ENCODE measurements at regions not wholly inside any gene's neighbourhood (a gene's known extent, or its start where the extent isn't known, plus 50 kb on each side); places are given as distances from the start of the nearest gene placed in this dataset.

DNA sequence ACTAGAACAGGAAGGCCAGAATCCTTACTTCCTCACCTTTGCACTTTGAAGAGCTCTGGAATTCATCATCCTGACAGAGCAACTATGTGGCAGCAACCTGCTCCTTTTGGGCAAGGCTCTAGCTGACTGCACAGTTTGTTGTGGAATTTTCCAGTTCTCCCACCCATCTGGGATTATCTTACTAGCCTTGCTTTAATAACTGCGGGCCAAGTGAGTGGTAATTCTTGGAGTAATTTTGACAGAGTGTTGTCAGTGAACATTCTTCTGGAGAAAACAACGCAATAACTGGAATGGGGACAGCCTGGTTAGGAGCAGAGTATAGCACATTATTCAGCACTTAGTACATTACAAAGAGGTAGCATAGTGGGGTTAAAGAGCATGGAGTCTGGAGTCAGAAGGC, 75.3 kb downstream of the NTMT2 start (continued):
- TF ChIP-seq TCF12 (IDR thresholded peaks at IDR 0.05; ENCODE audit: low read depth, low read length) = no peak
- TF ChIP-seq, protein P1, sequence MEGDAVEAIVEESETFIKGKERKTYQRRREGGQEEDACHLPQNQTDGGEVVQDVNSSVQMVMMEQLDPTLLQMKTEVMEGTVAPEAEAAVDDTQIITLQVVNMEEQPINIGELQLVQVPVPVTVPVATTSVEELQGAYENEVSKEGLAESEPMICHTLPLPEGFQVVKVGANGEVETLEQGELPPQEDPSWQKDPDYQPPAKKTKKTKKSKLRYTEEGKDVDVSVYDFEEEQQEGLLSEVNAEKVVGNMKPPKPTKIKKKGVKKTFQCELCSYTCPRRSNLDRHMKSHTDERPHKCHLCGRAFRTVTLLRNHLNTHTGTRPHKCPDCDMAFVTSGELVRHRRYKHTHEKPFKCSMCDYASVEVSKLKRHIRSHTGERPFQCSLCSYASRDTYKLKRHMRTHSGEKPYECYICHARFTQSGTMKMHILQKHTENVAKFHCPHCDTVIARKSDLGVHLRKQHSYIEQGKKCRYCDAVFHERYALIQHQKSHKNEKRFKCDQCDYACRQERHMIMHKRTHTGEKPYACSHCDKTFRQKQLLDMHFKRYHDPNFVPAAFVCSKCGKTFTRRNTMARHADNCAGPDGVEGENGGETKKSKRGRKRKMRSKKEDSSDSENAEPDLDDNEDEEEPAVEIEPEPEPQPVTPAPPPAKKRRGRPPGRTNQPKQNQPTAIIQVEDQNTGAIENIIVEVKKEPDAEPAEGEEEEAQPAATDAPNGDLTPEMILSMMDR (IDR thresholded peaks at IDR 0.05; ENCODE audit: control extremely low read depth in 1 of 3, insufficient read depth in 1 of 3, low read depth in 1 of 3, low read length in 3 of 3) = no peak
- TF ChIP-seq KDM5A (IDR thresholded peaks at IDR 0.05; ENCODE audit: low read length) = no peak

Data from H1 (cell line).